GM21619 (cell line): ENCODE measurements at regions not wholly inside any gene's neighbourhood (a gene's known extent, or its start where the extent isn't known, plus 50 kb on each side); places are given as distances from the start of the nearest gene placed in this dataset.

Experiments used
- ATAC-seq: cut with Tn5 transposase; IDR thresholded peaks from one replicate; pipeline ENCODE4 v1.9.1; 2021; ENCODE audit not compliant: unreplicated experiment

DNA sequence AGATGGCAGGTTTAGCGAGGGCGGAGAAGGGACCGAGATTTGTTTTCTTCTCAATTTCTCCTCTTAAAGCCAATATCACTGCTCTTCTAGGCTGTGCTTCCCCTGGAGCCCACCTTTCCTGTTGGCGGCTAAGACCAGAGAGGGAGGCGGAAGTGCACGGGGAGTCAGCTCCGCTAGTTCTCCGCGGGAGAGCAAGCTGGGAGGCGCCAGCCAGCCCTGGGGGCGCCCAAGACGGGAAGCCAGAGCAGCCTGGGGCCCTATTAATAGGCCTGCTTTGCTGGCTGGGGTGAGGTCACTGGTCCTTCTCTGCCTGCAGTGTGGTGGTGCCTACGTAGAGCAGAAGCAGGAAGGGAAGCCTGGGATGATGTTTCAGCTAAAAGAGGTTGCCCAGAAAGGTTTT, 61.6 kb downstream of the LSM5 start:
- no peak for ATAC-seq

DNA sequence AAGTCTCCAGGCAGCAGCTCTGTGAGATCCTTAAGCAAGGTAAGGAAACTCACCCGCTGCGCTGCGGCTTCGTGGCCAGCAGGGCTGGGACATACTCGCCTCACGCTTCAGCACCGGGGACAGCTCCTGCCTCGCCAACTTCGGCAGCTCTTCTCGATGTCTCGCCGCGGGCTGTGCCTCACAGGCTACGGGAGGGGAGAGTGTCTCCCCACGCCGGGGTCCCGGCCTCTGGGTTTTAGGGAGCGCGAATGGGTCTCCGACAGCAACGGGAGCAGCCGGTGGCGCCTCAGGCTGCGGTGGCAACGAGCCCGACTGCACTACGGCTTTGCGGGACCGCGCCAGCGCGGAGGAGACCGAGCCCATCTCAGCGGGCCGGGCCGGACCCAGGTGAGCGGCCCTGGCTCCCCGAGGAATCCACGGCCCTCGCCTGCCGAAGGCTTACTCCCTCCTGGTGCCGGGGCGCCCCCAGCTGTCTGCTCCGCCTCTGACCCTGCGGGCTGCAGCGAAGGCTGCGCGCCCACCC, 62.4 kb downstream of the LSM5 start:
- peak; percentile 78 for ATAC-seq

DNA sequence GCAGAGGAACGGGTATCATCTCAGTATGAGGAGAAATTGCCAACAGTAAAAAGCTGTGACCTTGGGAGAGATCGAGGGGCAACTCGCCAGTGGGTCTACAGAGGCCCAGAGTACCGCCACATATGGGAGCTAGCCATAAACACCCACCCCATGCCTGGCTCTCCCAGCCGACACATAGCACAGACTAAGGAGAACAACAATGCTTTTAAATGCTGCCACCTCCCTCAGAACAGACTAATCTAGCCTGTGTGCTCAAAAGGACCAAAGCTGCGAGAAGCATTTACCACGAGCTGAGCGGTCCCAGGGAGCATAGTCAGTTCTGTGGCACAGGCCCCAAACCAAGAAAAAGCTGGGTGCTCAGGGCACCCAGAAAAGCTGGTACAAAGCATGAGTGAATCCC, 73.3 kb downstream of the LSM5 start:
- no peak for ATAC-seq

DNA sequence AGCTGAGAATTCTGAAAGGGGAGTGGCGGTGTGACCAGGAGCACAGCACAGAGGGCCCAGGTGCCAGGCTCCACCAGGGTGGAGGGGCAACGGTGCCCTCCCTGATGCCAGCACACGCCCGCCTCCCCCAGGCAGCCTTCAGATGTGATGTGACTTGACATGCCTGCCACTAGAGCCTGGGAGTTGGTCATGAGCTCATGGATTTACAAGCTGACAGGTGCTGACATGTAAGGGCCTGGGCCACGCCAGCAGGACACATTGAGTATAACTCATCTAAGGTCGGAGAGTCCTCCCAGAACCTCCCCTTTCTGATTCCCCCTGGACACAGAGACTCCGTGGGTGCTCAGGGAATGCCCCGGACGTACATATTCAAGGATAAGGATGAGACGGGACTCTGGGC, 74.2 kb downstream of the LSM5 start:
- no peak for ATAC-seq

DNA sequence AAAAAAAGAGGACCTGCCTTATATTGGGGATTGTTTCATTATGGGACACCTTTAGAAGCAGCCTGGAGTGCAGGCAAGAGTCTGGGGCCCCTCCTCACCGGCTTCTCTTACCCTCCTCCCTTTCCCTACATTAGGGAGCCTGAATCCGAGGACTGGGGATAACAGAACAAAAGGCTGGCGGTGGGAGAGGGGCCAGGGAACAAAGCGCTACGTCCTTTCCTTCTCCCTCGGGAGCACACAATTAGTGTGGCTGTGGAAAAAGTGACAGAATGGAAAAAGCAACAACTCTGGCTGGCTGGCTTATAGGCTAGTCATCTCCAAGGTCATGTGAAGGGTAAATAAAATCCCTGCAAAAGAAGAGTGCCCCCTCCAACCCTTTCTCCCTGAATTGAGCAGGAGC, 74.7 kb downstream of the LSM5 start:
- no peak for ATAC-seq

DNA sequence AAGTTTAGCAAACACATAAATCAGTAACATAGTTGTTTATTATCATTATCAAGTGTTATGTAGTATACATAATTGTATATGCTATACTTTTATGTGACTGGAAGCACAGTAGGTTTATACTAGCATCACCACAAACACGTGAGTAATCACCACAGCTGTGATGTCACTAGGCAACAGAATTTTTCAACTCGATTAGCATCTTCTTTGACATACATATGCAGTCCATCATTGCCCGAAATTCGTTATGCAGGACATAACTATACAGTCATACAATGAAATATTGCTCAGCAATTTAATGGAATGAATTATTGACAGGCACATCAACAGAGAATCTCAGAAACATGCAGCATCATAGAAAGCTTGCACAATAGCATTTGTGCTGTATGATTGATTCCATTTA, 77.7 kb downstream of the LSM5 start:
- ATAC-seq, result no peak

DNA sequence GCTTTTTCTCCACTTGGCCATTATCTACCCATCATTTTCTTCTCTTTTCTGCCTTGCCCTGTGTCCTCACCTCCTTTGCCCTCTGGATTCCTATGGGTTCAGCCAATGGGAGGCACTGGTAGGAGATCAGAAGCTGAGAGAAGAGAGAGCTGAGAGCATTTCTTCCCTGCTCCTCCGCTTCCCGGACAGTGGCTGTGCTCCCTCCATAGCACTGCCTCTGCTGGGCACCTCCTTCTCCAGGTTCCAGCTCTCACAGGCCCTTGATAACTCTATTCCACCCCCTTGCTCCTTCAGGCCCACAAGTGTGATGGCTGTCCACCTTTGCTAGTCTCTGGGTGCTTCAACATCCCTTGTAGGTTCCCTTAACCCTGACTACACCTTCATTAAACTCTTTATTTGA, 79.6 kb downstream of the LSM5 start:
- ATAC-seq, result no peak

DNA sequence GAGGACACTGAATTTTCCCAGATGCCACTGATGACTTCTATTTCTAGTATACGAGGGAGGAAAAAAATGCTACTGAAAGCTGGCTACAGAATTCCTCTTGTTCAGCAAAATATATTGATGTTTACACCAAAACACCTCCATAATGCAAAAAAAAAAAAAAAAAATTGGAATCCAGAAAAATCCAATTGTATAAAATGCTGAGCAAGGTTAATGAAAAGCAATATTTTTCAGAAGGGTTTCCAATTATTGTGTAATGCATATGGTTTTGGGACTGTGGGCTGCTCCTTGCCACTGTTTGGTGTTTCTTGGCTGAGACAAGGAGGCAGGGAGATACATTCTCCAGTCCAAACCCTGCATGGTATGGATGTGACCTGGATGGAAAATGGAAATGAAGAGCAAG, 83.8 kb downstream of the LSM5 start:
- ATAC-seq, result no peak

DNA sequence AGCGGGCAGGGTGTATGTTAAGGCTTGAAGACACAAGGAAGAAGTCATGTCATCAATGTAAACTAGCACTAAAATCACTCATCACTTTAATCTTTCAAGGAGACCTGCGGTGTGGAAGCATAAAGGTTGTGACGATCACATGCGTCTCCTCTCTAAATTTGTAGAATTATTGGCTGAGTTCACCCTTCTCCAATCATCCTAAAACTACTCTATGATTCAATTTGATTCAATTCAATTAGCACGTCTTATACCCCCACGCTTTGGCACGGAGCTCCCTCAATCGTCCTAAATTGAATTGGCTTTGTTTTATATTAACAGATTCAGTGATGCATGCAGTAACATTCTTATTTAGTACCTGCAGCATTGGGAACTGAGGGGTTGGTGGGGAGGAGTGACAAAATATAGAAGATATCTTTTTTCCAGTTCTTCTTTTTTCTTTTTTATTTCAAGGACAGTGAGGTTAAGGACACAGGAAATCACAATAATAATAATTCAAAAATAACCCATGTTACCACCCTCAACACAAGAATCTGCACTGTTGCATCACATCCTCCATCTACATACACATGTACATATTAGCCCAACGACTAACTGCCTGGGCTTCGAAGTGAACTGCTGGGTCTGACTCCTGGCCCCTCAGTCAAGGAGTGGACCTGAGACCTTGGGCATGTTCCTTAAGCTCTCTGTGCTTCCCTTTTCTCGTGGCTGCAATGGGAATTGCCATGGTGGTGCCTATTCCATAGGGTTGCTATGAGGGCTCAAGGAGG, 86.5 kb downstream of the LSM5 start:
- ATAC-seq, result no peak

DNA sequence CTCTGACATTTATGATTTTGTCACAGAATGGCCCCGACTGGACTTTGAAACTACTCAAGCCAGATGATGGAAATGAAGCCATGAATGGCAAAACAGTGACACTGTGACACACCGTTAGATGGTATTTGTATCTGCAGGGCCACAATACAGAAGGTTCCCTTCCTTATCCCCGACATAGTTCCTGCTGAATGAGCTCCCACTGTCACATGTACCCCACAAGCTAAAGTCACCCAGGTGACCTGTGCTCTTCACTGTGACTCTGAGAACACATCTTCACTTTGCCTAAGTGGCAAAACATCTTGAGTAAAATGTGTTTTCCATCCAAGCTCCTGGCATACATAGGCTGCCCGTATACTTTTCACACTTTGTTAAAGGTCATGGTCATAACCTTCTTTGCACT, 89.5 kb downstream of the LSM5 start:
- no peak for ATAC-seq

DNA sequence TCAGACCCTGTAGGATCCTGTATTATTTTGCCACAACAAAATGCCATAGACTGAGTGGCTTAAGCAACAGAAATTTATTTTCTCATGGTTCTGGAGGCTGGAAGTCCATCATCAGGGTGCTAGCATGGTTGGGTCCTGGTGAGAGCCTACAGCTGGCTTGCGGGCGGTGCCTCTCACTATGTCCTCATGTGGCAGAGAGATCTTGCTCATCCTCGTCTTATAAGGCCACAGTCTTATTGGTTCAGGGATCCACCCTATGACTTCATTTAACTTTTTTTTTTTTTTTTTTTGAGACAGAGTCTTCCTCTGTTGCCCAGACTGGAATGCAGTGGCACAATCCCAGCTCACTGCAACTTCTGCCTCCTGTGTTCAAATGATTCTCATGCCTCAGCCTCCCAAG, 90.9 kb downstream of the LSM5 start:
- ATAC-seq, result no peak

DNA sequence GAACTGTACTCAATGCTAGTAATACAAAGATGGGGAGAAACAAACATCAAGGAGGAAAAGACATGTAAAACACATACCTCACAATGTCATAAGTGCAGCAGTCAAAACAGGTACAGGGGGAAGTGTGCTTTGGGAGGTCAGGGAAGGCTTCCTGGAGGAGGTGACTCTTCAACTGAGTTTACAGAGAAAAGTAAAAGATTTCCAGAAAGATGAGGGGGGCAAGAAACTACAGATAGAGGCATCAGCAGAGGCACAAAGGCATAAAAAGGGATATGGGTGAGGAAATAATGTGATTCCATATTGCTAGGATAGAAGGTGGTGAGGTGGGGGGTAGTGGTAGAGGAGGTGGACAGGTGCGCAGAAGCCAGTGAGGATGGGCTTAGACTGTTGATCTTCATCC, 95.0 kb downstream of the LSM5 start:
- no peak for ATAC-seq

DNA sequence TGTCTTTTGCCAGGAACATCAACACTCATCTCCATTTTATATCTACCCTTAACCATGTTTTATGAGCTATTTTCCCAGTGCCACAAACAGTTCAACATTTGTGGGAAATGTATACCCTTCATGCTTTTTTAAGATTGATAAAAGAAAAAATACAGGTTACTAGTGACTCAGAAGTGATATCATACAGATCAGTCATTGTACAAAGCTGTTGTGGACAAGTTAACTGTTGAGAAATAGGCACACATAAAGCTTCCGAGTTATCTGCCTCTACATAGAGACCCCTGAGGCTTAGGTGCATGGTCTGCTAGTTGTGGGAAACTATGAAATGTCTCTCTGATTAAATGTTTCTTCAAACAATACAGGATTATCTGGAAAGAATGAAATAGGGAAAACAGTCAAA, 96.3 kb downstream of the LSM5 start:
- no peak for ATAC-seq

DNA sequence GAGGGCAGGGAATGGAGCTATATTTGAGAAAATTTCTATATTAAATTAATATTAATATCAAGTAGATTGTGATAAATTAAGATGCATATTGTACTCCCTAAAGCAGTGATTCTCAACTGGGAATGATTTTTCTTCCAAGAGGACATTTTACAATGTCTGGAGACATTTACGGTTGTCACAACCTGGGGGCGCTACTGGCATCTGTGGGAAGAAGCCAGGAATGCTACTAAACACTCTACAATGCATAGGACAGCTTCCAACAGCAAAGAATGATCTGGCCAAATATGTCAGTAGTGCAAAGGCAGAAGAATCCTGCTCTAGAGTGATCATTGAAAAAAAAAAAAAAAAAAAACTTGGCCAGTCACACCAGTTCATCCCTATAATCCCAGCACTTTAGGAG, 100.0 kb downstream of the LSM5 start:
- no peak for ATAC-seq

DNA sequence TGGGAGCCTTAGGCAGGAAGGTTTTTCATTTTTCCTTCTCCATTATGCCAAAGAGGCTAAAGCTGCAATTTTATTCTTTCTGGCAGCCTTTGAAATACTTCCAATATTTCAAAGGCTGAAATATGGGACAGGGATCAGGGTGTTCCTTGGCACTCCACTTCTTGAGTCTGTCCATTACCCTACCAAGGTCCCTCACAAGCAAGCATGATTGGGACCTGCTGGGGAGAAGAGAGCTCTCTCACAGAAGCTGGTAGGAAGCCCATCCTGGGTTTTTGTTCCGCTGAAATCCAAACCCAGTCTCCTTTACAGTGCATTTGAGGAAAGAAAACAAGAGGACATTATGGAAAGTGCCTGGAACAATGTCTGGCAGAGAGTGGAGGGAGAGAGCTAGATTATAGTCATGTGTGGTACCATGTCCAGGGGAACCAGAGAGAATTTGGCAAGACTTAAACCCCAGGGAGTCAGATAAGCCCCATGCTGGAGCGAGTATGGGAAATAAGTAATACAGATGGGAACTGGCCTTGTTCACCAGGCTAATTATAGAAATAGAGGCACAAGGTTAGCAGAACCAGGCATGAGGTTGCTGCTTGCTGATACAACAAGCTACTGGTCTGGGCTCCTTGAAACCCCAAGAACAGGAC, 104.7 kb downstream of the LSM5 start:
- no peak for ATAC-seq

DNA sequence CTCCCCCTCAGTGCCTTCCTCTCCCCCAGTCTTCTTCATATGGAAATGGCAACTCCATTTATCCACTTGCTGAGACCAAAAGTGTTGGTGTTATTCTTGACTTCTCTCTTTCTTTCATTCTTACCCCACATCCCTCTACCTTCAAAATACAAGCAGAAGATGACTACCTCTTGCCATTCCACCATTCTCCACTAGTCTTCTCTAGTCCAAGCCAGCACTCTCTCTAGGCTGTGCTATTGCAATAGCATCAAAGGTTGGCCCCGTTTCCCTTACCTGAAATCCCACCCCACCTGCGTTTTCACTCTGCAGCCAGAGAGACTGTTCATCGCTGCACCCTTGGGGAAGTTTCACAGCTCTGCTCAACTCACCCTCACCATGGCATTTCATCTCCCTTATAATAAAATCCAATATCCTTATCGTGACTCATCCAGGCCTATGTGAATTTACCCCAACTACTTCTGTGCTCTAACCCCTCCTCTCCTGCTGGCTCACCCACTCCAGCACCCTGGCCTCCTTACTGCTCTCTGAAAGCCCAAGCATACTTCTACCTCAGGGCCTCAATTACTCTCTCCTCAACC, 109.1 kb downstream of the LSM5 start:
- ATAC-seq, result no peak

DNA sequence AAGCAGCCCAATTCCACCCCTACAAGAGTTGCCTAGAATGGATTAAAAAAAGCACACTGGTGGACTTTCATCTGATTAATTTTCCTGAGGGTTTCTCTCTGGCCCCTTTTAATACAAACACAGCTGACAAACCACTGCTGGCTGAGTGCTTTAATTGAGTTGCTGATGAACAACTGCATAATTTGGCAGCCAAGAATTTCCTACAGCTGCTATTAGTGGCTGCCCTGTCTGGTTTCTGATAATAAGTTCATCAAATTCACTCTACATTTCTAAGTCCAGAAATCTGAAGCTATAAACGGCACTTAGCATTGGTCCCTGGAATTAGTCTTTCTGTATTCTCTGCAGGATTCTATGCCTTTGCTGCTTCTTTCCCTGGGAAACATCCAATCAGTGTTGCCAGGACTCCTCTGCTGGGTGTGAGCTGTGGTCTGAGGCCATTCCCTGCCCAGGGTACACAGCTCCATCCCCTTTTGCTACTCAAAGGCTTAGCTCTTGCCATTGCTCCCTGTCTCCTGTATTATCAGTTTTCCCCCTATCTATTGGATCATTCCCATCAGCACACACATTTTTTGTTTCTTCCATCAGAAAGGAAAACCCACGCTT, 110.6 kb downstream of the LSM5 start:
- no peak for ATAC-seq

DNA sequence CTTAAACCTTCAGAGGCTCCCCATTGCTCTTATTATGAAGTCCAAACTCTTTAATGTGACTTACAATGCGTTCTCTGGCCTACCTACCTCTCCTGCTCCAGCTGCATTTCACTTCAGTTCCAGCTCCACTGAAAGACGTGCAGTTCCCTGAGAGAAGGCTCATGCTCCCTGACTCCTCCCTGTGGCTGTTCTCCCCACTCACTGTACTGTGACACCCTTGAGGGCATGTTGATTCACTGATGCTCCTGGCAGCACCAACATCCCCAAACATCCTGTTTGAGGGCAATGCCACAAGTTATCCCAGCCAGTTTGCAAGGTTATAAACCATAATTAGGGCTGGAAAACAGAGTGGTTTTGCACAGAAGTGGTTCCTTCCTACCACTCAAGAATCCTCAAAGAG, 111.2 kb downstream of the LSM5 start:
- ATAC-seq, result no peak

DNA sequence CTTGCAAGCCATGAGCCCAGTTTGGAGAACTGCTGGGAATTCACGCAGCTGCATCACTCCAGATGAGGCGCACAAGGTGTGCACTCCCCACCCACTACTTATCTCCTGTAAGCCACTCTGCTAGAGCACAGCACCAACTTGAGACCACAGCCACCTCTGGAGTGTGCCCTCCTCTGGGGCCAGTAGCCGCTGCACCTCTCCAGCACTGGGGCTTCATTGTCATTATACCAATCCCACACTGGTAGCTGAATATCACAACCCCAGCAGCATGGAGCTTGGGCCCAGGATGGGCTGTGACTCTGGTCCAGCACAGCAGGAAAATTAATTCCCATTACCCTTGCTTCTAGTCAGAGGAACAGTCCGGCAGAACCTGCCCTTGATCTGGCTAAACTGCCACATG, 125.6 kb downstream of the LSM5 start:
- ATAC-seq, result no peak

DNA sequence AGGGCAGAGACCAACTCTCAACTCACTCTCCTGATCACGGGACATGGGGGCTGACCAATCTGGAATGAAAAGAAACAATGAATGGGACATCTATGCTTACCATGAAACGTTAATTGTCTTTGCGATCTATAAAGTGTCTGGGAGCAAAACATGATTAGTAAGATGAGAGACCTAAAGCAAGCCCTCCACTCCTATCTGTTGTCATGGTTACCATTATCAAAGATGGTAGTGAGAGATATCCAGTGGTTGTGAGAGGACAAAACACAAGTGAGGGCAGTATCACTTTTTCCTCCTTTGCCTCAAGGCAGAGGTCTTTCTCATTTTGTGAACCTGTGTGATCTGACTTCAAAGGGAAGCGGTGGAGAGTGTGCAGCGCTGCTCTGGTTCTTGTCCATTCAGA, 130.1 kb downstream of the LSM5 start:
- ATAC-seq, result no peak

DNA sequence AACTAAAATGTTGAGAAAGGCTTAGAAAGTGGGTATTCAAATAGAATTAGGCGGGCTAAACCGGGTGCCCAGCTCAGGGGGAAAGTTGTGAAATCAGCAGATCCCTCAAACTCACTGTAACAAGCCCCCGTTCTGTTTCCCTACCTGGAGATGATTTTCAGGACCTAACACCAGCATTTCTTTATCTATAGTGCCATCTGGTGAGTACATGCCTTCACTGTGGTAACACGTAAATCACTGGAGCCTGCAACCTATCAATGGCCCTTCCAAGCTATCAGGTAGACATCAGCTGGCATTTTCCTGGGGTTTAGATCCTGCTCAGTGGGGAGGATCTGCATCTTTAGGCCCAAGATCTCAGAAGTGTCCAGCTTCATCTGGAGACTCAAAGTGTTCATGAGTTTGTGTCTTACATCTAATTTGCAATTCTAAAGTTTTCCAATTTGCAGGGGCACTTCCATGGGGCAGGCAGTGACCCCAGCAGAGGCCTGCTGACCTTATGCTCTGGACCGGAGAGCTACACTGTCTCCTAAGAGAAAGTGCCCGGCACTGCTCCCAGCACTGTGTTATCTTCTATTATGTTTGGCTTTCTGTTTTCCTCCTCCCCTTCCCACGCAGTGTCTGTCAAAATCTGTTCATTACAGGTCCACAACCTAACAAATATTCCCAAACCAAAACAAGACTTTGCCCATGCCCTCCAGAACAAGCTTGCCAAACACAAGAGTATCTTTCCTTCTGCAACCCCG, 132.5 kb downstream of the LSM5 start:
- no peak for ATAC-seq
